HG03060 (cell line): ENCODE measurements at regions not wholly inside any gene's neighbourhood (a gene's known extent, or its start where the extent isn't known, plus 50 kb on each side); places are given as distances from the start of the nearest gene placed in this dataset.

Experiments used
- ATAC-seq: cut with Tn5 transposase; IDR thresholded peaks from one replicate; pipeline ENCODE4 v1.9.1; 2021; ENCODE audit warnings: low read depth, moderate number of reproducible peaks; ENCODE audit not compliant: unreplicated experiment

DNA sequence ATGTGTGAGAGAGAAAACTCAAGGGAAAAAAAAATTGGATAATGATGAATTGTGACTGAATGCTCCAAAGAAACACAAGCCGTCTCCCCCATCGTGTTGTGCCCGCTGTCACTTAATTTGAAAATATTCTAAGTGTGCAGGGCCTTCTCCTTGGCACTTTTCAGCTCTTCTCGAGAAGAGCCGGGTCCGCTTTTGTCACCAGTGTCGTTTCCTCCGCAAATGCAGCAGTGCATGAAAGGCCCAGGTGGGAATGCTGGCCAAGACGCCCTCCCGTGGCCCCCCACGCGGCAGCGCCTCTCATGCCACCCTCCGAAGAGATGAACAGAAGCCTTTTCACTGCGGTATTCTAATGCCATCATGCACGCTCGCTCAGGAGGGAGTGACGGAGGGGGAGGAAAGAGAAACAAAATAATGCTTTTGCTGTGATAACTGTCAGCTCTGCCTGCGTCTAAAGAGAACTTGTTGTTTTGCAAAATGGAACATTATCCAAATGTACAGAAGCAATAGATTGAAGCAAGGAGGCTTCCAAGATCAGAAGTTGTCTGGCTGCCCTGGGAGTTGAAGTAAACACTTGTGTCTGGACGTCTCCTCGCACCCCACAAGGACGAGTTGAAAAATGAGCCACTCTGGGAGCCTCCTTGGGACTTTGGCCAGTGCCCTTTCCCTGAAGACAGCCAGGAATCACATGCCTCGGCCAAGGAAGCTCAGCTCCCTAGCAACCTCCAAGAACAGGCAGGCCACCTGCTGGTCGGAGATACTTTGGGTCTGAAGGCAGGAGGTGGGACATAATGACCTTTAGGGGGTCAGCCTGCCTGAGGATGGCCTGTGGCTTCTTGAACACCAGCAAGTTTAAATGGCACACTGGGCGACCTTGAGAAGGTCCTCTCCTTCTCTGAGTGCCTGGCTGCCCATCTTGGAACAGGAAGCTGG lies 166.1 kb upstream of the ZC3H12A start:
- no peak for ATAC-seq

DNA sequence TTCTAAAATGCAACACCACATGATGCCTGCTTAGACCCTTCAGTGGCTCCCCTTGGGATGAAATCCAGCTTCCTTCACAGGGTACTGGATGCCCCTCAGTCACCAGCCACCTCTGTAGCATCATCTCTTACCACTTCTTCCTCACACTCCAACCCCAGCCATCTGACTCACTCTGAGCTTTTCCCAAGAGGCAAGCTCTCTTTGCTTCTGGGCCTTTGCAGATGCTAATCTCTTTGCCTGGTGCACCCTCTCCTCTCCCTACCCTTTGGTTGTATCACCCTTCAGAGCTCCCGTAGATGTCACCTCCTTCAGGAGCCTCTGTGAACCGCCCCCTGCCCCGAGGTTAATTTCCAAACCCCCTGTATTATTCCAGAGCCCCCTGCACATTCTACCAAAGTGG lies 164.8 kb upstream of the ZC3H12A start:
- ATAC-seq = no peak

DNA sequence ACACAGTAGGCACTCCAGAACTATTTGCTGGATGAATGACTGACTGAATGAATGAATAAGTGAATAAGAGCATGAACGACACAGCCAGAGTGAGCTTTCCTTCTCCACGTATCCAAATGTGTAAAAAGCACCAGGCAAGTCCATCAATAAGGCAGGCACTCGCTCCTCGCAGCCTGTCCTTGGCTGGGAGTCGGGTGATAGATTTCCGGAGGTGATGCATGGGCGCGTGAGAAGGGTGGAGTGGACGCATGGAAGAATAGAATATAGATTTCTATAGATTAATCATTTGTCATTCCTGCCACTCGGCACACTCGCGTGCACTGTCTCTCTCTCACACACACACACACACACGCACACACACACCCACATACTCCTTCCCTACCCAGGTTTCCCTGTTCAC lies 164.3 kb upstream of the ZC3H12A start:
- ATAC-seq = no peak

DNA sequence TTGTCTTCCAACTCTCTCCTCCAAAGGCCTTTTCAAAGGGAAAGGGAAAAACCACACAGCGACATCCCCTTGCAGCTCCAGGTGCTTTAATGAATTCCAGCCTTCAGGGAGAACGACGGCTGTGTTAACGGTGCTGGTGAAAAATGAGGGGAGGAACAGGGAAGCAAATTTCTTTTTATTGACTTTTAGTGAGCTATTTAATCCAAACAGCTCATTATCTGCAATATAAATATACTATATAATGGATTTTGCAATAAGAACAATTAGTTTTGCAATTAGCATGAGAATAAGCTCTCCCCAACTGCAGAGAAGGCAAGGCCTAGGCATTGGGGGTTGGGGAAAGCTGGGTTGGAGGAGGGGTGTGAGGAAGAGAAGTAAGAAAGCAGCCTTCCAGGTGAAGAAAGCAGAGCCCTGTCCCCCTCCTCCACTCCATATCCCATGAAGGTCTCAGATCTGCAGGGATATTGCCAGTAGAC lies 159.0 kb upstream of the ZC3H12A start:
- no peak for ATAC-seq

DNA sequence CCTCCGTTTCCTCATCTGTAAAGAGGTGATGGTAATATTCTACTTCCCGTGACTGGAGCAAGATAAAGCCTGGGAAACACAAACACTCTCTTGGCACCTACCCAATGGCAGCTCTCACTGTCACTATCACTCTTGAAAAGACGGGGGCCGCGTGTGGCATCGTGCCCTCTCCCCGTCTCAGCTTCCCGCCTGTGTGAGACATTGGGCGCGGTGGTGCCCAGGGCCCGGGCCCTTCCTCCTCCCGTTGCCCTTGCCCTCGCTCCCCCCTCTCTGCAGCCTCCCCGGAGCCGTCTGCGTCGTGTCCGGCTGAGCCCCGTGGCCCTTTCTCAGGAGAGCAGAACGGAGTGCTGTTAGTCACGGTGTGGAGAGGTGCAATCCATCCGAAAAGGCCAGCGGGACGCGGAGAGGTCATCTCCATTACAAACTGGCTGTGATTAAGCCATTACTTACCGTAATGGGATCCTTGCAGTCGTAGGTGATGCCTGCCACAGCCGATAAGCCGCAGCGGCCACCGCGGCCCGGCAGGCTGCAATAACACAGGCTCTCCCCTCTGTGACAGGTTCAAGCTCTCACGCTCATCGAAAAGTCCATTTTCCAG lies 156.4 kb upstream of the ZC3H12A start:
- no peak for ATAC-seq

DNA sequence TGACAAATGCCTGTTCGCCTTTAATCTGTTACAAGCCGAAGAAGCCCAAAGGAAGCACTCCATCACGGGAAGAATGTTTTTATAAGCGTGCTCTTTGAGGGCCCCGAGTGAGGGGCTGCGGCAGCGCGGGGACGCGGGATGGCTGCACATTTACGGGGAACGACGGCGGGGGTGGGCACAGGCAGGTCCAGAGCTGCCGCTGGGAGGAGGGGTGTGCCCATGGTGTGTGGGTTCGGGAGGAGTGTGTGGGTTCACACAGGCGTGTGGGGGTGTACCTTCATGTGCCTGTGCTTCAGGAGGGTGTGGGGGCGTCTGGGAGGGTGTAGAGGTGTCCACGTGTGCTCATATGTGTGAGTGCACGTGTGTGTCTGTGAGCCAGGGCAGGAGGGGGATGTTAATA lies 155.9 kb upstream of the ZC3H12A start:
- no peak for ATAC-seq

DNA sequence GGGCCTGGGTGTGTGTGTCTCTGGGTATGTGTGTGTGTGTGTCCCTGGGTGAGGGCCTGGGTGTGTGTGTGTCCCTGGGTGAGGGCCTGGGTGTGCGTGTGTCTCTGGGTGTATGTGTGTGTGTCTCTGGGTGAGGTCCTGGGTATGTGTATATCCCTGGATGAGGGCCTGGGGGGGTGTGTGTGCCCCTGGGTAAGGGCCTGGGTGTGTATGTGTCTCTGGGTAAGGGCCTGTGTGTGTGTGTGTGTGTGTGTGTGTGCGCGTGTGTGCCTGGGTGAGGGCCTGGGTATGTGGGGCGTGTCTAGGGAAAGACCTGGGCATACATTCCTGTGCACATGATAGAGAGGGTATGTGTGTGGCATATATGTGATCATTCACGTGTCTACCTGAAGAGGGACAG lies 155.1 kb upstream of the ZC3H12A start:
- no peak for ATAC-seq

DNA sequence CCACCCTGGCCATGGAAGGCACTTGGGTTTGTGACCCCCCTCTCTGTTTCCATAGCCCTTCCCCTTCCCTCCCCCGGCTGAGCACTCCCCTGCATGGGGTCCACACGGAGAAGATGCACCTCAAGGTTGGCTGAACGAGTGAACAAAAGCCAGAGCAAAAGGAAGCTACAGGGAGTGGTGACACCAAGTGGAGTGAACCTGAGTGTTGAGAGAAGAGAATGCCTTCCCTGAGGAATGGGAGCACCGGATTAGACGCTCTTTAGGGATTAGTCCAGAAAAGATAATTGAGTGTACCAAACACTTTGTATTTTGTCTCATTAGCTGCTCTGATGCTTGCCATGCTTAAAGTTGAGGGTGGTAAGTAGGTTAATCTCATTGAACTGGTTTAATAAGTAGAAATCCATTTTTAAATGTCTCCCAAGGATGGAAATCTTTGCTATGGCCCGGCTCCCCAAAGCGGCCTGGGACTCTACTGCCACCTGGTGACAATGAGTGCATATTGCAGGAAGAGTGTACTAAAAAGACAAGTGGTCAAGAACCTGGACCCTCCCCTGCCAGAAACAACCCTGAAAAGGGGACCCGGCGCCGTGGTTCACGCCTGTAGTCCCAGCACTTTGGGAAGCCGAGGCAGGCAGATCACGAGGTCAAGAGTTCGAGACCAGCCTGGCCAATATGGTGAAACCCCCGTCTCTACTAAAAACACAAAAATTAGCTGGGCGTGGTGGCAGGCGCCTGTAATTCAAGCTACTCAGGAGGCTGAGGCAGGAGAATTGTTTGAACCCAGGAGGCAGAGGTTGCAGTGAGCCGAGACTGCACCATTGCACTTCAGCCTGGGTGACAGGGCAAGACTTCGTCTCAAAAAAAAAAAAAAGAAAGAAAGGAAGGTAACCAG lies 150.6 kb upstream of the ZC3H12A start:
- no peak for ATAC-seq

DNA sequence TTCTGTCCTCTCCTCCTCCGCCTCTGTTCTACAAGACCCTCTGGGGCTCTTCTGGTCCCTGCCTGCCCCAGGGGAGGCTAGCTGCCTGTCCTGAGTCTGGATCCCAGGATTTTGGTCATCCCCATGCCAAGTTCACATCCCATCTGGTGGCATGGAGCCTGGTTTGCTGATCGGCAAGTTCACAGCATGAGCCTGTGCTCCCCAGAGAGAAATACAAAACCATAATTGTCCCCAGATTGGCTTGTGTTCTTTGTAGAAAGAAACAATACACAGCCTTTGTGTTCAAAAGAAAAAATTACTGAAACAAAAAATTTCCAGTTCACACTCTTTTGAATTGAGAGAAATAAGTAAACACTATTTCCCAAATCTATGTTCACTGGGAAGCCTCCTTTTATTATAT lies 149.4 kb upstream of the ZC3H12A start:
- ATAC-seq = no peak

DNA sequence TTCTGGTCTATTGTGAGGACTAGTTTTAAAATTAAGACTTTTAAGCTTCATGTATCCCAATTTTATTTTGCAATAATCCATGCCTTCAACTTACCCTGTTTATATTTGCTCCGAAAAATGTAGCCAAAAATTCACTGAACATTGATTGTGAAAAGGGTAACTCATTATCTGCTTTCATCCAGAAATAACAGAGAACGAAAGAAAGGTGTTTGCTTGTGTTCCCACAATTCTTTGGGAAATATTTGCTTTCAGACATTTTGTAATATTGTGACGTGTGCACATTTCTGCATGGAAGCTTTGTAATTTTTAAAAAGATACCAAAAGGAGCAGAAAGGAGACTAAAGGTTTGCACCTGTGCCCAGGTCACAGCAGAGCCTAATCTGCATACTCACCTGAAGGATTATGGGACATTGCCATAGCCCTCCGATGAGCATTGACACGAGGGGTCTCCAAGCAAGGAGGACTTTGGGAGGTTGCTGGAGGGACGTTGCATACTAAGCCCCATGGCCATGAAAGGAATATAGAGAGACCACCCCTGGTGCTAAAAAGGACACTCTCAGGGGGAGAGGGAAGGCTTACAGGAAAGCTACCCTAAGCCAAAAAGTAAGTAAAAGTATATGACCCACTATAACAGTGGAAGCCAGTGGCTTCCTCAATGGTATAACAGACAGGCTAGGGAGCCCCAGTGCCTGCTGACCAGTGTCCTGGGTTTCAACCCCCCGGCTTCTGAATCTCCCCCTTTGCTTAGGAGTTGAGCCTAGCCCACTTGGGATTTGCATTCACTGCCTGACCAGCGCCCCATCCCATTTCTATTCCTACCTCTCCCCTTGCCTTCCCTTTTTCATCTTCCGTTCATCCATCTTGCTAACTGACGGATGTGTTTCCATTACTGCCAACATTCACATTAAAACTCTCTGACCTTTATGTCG lies 148.6 kb upstream of the ZC3H12A start:
- no peak for ATAC-seq

DNA sequence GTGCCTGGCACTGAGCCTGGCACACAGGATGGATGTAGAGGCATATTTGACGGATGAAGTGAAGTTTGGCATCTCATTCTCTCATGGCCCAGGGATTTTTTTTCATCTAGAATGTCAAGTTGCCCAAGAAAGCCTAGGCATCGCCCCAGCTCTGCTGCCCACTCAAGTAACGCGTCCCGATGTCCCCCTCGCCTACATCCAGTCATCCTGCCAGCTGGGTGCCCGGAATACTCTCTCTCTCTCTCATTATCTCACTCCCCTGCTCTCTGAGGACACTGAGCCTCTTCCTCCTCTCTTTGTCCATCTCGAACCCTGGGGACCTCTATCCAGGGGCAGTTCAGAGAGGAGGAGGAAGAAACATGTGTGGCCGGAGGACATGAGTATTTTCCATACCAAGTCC lies 142.3 kb upstream of the ZC3H12A start:
- ATAC-seq = no peak

DNA sequence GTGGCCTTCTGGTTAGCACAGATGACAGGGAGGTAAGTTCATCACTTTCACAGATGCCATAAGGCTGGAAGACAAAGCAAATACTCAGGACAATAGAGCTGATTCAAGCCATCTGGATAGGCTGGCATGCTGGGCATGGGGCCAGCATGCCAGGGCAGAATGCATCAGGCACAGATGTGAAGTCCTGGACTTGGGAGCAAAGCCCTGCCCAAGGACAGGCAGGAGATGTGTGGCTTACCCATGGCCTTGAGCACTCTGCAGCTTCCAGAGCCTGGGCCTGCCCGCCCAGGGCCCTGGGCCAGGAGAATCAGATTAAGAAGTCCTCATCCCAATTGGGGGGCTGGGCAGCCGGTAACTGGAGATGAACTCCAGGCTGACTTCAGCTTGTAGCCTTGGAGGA lies 135.7 kb upstream of the ZC3H12A start:
- ATAC-seq = no peak

DNA sequence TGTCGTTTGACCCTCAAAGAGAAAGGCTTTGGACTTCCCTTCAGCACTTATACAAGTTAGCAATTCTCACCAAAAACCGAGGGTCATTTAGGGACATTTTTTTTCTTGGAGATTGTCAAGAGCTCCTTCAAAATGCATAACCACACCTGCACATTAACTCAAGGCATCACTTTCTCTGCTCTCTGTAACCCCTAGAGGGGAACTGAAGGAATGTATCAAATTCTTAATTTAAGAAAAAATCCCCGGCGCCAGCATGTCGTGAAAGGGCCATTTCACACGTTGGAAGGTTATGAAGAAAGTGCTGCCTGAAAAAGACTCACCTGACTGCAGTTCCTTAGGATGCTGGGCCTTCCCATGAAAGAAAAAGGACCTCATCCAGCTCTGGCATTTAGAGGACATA lies 131.6 kb upstream of the ZC3H12A start:
- ATAC-seq = no peak

DNA sequence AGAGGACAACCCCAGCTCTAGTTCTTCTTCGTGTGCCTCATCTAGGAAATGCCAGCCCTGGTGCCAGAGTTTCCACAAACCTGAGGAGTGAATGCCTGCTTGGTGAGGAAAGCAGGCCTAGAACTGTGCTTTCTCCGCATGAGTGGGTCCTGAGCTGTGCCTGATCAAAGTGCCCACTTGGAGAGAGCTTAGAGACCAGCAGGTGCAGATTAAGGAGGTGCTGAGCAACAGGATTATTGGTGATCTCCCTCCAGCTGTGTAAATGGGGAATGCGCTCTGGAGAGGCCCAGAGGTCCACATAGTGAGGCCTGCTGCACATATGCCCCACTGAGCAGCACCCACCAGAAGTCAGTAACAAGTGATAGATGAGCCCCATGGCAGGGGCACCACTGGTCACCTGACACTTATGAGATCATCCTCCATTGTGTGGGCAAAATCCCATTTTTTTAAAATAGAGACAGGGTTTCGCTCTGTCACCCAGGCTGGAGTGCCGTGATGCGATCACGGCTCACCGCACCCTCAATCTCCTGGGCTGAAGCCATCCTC lies 127.2 kb upstream of the ZC3H12A start:
- ATAC-seq = no peak

DNA sequence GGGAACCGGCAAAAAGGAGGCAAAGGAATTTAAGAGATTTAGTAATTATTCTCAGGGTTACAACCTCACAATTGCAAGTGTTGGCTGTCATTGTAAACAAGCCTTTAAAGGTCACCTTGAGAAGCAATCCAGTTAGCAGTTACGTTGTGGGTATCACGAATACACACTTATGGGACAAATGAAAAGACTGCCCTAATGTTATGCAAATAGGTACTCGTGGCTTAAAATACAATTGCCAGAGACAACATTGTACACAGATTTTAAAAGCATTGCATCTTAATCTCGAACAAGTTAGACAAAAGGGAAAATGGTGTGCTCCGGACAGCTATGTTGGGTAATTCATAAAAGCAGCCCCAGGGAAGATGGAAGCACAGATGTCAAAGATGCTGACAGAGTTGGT lies 120.5 kb upstream of the ZC3H12A start:
- no peak for ATAC-seq

DNA sequence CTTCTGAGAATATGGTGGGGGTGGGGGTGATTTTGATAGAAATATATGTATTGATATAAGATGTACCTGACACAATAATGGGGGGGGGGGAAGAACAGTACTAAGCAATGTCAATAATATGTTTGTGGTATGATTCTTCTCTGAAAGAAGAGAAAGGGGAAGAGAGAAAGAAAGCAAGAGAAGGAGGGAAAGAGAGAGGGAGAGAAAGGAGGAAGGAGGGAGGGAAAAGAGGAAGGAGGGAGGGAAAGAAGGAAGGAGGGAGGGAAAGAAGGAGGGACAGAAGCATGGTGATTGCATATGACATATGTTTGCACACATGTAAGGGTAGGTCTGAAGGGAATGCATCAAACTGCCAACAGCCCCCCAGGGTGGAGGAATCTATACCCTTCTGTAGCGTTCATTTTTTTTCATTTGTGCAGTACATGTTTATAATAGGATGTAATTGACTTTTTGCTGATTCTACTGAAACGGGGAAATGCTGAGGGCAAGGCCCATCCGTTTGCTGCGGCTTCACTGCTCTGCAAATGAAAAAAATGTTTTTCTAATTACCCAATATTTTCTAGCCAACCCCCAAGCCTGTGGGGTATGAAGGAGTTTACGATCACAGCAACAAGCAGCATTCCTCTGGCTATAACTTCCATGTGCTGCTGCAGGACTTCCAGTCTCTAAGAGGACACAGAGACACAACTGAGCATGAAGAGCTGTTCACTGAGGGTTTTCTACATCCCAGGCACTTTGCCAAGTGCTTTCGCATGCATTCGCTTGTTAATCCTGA lies 119.3 kb upstream of the ZC3H12A start:
- ATAC-seq = no peak

DNA sequence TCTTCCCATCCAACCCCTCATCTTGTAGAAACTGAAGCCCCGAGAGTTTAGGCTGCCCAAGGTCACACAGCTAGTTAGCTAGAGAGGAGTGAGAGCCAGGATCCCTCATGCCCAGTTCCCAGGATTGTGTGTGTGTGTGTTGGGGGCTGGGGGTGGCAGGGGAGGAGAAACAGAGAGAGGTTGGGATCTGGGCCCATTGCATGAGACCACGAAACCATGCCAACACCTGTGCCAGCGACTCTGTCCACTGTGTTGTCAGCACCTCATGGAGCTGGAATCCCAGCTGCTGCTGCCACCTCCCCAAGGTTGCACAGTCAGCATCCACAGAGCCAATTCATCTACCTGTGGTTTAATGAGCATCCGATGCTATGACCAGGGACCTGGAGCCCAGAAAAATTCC lies 115.4 kb upstream of the ZC3H12A start:
- no peak for ATAC-seq

DNA sequence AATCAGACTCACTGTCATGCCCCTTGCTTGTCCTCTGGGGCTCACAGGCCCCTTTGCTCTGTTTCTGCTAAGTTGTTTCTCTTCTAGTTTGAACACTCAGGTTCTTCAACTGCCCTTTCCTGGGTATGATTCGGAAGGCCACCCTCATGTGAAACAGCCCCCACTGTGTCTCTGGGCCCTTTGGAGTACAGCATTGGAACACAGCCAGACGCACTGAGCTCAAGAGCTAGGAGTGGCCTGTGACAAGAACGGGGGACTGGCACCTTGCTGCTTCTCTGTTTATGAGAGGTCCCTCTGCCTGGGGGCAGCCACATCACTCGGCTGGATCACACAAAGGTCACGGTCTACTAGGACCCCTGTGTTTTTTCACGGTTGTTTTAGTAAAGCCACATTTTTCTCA lies 114.4 kb upstream of the ZC3H12A start:
- no peak for ATAC-seq
